KMS-11 (cell line): ENCODE measurements at regions not wholly inside any gene's neighbourhood (a gene's known extent, or its start where the extent isn't known, plus 50 kb on each side); places are given as distances from the start of the nearest gene placed in this dataset.

Source experiments
- H2AFZ ChIP-seq: fragments of 200-600 bp; sonication (generic); 2 replicates; pipeline ENCODE4 v1.6.1; 2016; ENCODE audit warnings: antibody characterized with exemption, mixed run types, low read depth
- H3K27ac ChIP-seq: fragments of 200-600 bp; sonication (generic); 2 replicates; pipeline ENCODE4 v1.6.1; 2016; ENCODE audit warnings: mild to moderate bottlenecking, mixed run types
- H3K27me3 ChIP-seq: fragments of 200-600 bp; sonication (generic); 2 replicates; pipeline ENCODE4 v1.6.1; 2017; ENCODE audit warnings: mild to moderate bottlenecking, low read depth, mixed run types, moderate library complexity; ENCODE audit not compliant: insufficient read depth
- H3K36me3 ChIP-seq: fragments of 200-600 bp; sonication (generic); 2 replicates; pipeline ENCODE4 v1.6.1; 2017; ENCODE audit warnings: mild to moderate bottlenecking, mixed run types; ENCODE audit not compliant: insufficient read depth
- H3K4me1 ChIP-seq: fragments of 200-600 bp; sonication (generic); 2 replicates; pipeline ENCODE4 v1.6.1; 2016; ENCODE audit warnings: mild to moderate bottlenecking, low read depth, mixed run types; ENCODE audit not compliant: poor library complexity, severe bottlenecking
- H3K4me2 ChIP-seq: fragments of 200-600 bp; sonication (generic); 2 replicates; pipeline ENCODE4 v1.7.0; 2016; ENCODE audit warnings: mild to moderate bottlenecking, mixed run types
- H3K4me3 ChIP-seq: fragments of 200-600 bp; sonication (generic); IDR thresholded peaks from 2 replicates; pipeline ENCODE4 v1.6.1; 2017; ENCODE audit warnings: low read depth, low read length, mixed read lengths; ENCODE audit not compliant: insufficient read depth
- H3K79me2 ChIP-seq: fragments of 200-600 bp; sonication (generic); 2 replicates; pipeline ENCODE4 v1.6.1; 2016; ENCODE audit warnings: low read depth, mixed run types; ENCODE audit not compliant: insufficient read depth
- H3K9ac ChIP-seq: fragments of 200-600 bp; sonication (generic); 2 replicates; pipeline ENCODE4 v1.6.1; 2016; ENCODE audit warnings: mild to moderate bottlenecking, mixed run types
- H4K20me1 ChIP-seq: fragments of 200-600 bp; sonication (generic); 2 replicates; pipeline ENCODE4 v1.6.1; 2016; ENCODE audit warnings: mild to moderate bottlenecking, mixed run types; ENCODE audit not compliant: insufficient read depth
- CTCF ChIP-seq: fragments of 200-600 bp; sonication (generic); conservative IDR thresholded peaks from 2 replicates; pipeline ENCODE4 v1.6.1; 2017; ENCODE audit warnings: low read depth, mild to moderate bottlenecking, antibody characterized with exemption, low read length, moderate library complexity, mixed read lengths

DNA sequence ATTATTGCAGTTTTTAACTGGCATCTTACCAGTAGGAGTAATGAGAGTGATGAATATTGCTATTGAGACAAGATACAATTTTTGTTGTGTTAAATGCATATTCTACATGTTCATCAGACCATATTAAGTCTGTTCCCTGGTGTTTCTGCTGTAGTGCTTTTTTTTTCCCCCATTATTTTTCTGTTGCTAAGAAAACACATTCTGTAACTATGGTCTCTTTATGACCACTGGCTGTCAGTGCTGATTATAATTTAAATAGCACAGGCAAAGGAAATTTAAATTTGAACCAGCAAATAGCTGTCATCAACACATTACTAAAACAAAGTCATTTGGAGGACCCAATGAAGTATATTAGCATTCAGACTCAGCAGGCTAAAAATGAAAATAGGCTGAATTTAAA, 98.3 kb upstream of the ANKRD50 start:
- H3K27me3 ChIP-seq, result no peaks in the 10 kb centered on the region
- no peak overlapping the region for H3K27ac ChIP-seq
- no peaks in the 10 kb centered on the region for H3K79me2 ChIP-seq
- H3K9ac ChIP-seq, result no peak overlapping the region
- no peaks in the 10 kb centered on the region; the same call in 1 of the 2 replicates for H4K20me1 ChIP-seq
- H3K4me1 ChIP-seq, result no peaks in the 10 kb centered on the region
- H2AFZ ChIP-seq, result no peak overlapping the region
- H3K4me3 ChIP-seq, result no peak overlapping the region
- no peak overlapping the region for H3K4me2 ChIP-seq
- peaks cover 3% of the 10 kb centered on the region; the same call in 1 of the 2 replicates for H3K36me3 ChIP-seq
- TF ChIP-seq CTCF, result no peak

DNA sequence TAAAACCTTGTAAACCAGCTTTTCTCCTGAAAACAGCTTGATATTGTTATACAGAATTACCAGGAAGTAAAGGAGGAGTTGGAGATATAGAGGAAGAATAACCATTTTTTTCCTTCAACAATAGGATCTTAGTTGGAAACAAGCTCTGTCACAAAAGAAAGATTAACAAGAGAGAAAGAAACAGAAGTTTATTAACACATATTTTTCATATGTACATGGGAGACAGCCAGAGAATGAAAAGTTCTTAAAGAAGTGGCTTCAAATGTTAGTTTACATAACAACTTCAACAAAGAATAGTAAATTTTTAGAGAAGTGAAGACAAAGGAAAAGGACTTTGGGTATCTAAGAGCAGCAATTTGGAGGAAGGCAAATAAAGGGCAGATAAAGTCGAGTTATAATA, 94.9 kb upstream of the ANKRD50 start:
- Histone ChIP-seq H3K4me2 (no peak overlapping the region), H4K20me1 (no peaks in the 10 kb centered on the region; the same call in 1 of the 2 replicates), H3K9ac (no peak overlapping the region), H2AFZ (no peak overlapping the region), H3K4me3 (no peak overlapping the region), H3K79me2 (no peaks in the 10 kb centered on the region), H3K36me3 (peaks cover 3% of the 10 kb centered on the region; the same call in 1 of the 2 replicates), H3K4me1 (peaks cover 13% of the 10 kb centered on the region), H3K27me3 (no peaks in the 10 kb centered on the region), H3K27ac (no peak overlapping the region)
- TF ChIP-seq CTCF, result no peak

DNA sequence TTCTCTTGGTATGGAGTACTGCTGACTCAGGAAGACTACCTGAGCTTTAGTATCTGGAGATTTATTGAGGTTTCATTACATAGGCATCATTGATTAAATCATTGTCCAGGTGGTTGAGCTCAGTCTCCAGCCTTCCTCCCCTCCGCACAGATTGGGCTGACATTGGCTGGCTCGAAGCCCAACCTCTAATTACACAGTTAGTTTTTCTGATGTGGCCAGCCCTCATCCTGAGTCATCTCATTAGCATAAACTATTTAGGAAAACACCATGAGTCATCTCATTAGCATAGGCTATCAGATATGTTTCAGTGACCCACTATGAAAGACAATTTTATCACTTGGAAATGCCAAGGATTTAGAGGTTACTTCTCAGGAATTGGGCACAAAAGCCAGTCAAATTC, 93.9 kb upstream of the ANKRD50 start:
- H3K27ac ChIP-seq, result no peak overlapping the region
- peaks cover 13% of the 10 kb centered on the region for H3K4me1 ChIP-seq
- no peaks in the 10 kb centered on the region for H3K79me2 ChIP-seq
- peaks cover 3% of the 10 kb centered on the region; the same call in 1 of the 2 replicates for H3K36me3 ChIP-seq
- H3K4me3 ChIP-seq, result no peak overlapping the region
- no peak for TF ChIP-seq CTCF
- no peak overlapping the region for H3K9ac ChIP-seq
- H2AFZ ChIP-seq, result no peak overlapping the region
- H3K4me2 ChIP-seq, result no peak overlapping the region
- H4K20me1 ChIP-seq, result no peaks in the 10 kb centered on the region; the same call in 1 of the 2 replicates
- H3K27me3 ChIP-seq, result no peaks in the 10 kb centered on the region

- Histone ChIP-seq H3K27me3 (no peaks in the 10 kb centered on the region), H3K4me3 (no peak overlapping the region), H3K79me2 (no peaks in the 10 kb centered on the region), H3K27ac (no peak overlapping the region), H4K20me1 (no peaks in the 10 kb centered on the region; the same call in 1 of the 2 replicates), H2AFZ (no peak overlapping the region), H3K4me2 (no peak overlapping the region), H3K9ac (no peak overlapping the region), H3K36me3 (no peaks in the 10 kb centered on the region), H3K4me1 (peaks cover 13% of the 10 kb centered on the region)
- no peak for TF ChIP-seq CTCF
Observed at GRCh38 chr4:124804584-124804983, 92.1 kb upstream of the ANKRD50 start.

- no peak overlapping the region for H3K4me3 ChIP-seq
- peaks cover 13% of the 10 kb centered on the region for H3K4me1 ChIP-seq
- H3K27ac ChIP-seq, result no peak overlapping the region
- H3K27me3 ChIP-seq, result no peaks in the 10 kb centered on the region
- no peak overlapping the region for H3K9ac ChIP-seq
- no peaks in the 10 kb centered on the region for H3K79me2 ChIP-seq
- H3K36me3 ChIP-seq, result no peaks in the 10 kb centered on the region
- no peak for TF ChIP-seq CTCF
- H3K4me2 ChIP-seq, result no peak overlapping the region
- no peak overlapping the region for H2AFZ ChIP-seq
- no peaks in the 10 kb centered on the region; the same call in 1 of the 2 replicates for H4K20me1 ChIP-seq
Observed at GRCh38 chr4:124804041-124804440, 91.5 kb upstream of the ANKRD50 start.
